PC-3 (cell line): ENCODE measurements at regions not wholly inside any gene's neighbourhood (a gene's known extent, or its start where the extent isn't known, plus 50 kb on each side); places are given as distances from the start of the nearest gene placed in this dataset.
A peak's percentile ranks its signal among the peaks of the same experiment; 100 is the strongest.

ENCODE experiments used
- ATAC-seq: fragments of 200-7000 bp; cut with Tn5 transposase; 2 replicates; pipeline ENCODE4 v1.9.1; 2020; ENCODE audit warnings: mild to moderate bottlenecking, moderate library complexity
- BruUV-seq: library from RNA; stranded (reverse); fragments of 400-500 nt; replicated peaks from 2 replicates; lab custom pipeline; 2021; lab: Mats Ljungman, UMichigan
- CTCF ChIA-PET: fragments of 300-600 bp; sonication (Branson Sonifier 250); formaldehyde crosslinking; loops from one replicate; lab custom pipeline; 2022; ENCODE audit warnings: antibody characterized with exemption; lab: Charles Lee
- POLR2A ChIA-PET: fragments of 300-600 bp; sonication (Branson Sonifier 250); formaldehyde crosslinking; loops from one replicate; lab custom pipeline; 2022; ENCODE audit warnings: antibody characterized with exemption; ENCODE audit not compliant: unreplicated experiment; lab: Charles Lee
- DNase-seq: peaks from one replicate; pipeline ENCODE4 v3.0.0-alpha.2; 2015
- H2AFZ ChIP-seq: fragments of 300-600 bp; sonication (generic); 2 replicates; pipeline ENCODE4 v1.6.0; 2016; ENCODE audit warnings: antibody characterized with exemption, low read length
- H3F3A ChIP-seq: fragments of 300-600 bp; sonication (generic); one replicate; pipeline ENCODE4 v1.6.0; 2017; ENCODE audit warnings: antibody characterized with exemption, low read length, control low read depth, mild to moderate bottlenecking; ENCODE audit not compliant: unreplicated experiment
- H3K27ac ChIP-seq: fragments of 300-600 bp; sonication (generic); 2 replicates; pipeline ENCODE4 v1.5.1; 2016; ENCODE audit warnings: mild to moderate bottlenecking, low read length
- H3K27me3 ChIP-seq: fragments of 300-600 bp; sonication (generic); 2 replicates; pipeline ENCODE4 v1.6.1; 2016; ENCODE audit warnings: low read length, mixed read lengths
- H3K36me3 ChIP-seq: fragments of 300-600 bp; sonication (generic); 2 replicates; pipeline ENCODE4 v1.6.1; 2016; ENCODE audit warnings: low read depth, mixed run types, low read length, mixed read lengths
- H3K4me1 ChIP-seq: fragments of 300-600 bp; sonication (generic); 2 replicates; pipeline ENCODE4 v1.5.1; 2016; ENCODE audit warnings: low read length; ENCODE audit not compliant: insufficient read depth
- H3K4me2 ChIP-seq: fragments of 300-600 bp; sonication (generic); 2 replicates; pipeline ENCODE4 v1.6.0; 2016; ENCODE audit warnings: low read length
- H3K4me3 ChIP-seq: fragments of 300-600 bp; sonication (generic); 2 replicates; pipeline ENCODE4 v1.5.1; 2016; ENCODE audit warnings: mild to moderate bottlenecking, low read length, mixed read lengths
- H3K79me2 ChIP-seq: fragments of 300-600 bp; sonication (generic); 2 replicates; pipeline ENCODE4 v1.6.1; 2017; ENCODE audit warnings: low read length, mixed read lengths
- H3K9ac ChIP-seq: fragments of 300-600 bp; sonication (generic); 2 replicates; pipeline ENCODE4 v1.6.0; 2016; ENCODE audit warnings: mild to moderate bottlenecking, low read length
- H3K9me2 ChIP-seq: fragments of 300-600 bp; sonication (generic); replicated peaks from 2 replicates; pipeline ENCODE4 v1.6.1; 2016; ENCODE audit warnings: mixed run types, low read length, mixed read lengths
- H3K9me3 ChIP-seq: fragments of 300-600 bp; sonication (generic); 2 replicates; pipeline ENCODE4 v1.6.1; 2016; ENCODE audit warnings: low read length, mixed read lengths
- H4K20me1 ChIP-seq: fragments of 300-600 bp; sonication (generic); 2 replicates; pipeline ENCODE4 v1.6.1; 2016; ENCODE audit warnings: low read length, mixed read lengths
- CTCF ChIP-seq: fragments of 300-600 bp; sonication (generic); conservative IDR thresholded peaks from 2 replicates; pipeline ENCODE4 v1.5.1; 2017; ENCODE audit warnings: antibody characterized with exemption, low read depth, mild to moderate bottlenecking, low read length
- EZH2 ChIP-seq: fragments of 300-600 bp; sonication (generic); IDR thresholded peaks from one replicate; pipeline ENCODE4 v1.6.1; 2017; ENCODE audit warnings: antibody characterized with exemption, mild to moderate bottlenecking, low read length; ENCODE audit not compliant: unreplicated experiment
- EZH2phosphoT487 ChIP-seq: fragments of 300-600 bp; sonication (generic); IDR thresholded peaks from 2 replicates; pipeline ENCODE4 v1.6.1; 2018; ENCODE audit warnings: mild to moderate bottlenecking, antibody characterized with exemption, low read length, borderline replicate concordance
- intact Hi-C: fragments of 100-400 bp; cut with micrococcal nuclease; formaldehyde crosslinking; loops from 2 replicates; pipeline ENCODE4 v1.9.0; 2023

- H3K79me2 ChIP-seq: no peaks in the 10 kb centered on the region
- DNase-seq (no peak), ATAC-seq (no peak)
- H2AFZ ChIP-seq: 0 out of 2 replicates have a peak overlapping the region, but pooled peaks have one; percentile 9
- no peak overlapping the region for H3K27ac ChIP-seq
- no peak for TF ChIP-seq EZH2phosphoT487
- no peak for TF ChIP-seq CTCF
- TF ChIP-seq EZH2: no peak
- no peaks in the 10 kb centered on the region for H3K4me1 ChIP-seq
- no peaks in the 10 kb centered on the region for H3F3A ChIP-seq
- H4K20me1 ChIP-seq: no peaks in the 10 kb centered on the region
- intact Hi-C loops: no loop called here
- H3K9me3 ChIP-seq: no peaks in the 10 kb centered on the region
- BruUV-seq: no TSS peak
- no peak overlapping the region for H3K4me3 ChIP-seq
- H3K9ac ChIP-seq: no peak overlapping the region
- no peaks in the 10 kb centered on the region for H3K36me3 ChIP-seq
- ChIA-PET POLR2A (no interaction called here), CTCF (no interaction called here)
- H3K27me3 ChIP-seq: no peaks in the 10 kb centered on the region
- H3K9me2 ChIP-seq: no peaks in the 10 kb centered on the region
- no peak overlapping the region for H3K4me2 ChIP-seq
Observed at GRCh38 chr4:160495356-160495755, 1392.5 kb downstream of the RAPGEF2 start.

GRCh38 chr4:160498211-160498610 lies 1395.3 kb downstream of the RAPGEF2 start:
- H3K9ac ChIP-seq: no peak overlapping the region
- H3K27ac ChIP-seq: no peak overlapping the region
- H3K4me3 ChIP-seq: no peak overlapping the region
- H2AFZ ChIP-seq: no peak overlapping the region
- no peaks in the 10 kb centered on the region for H3K36me3 ChIP-seq
- H3K9me2 ChIP-seq: no peaks in the 10 kb centered on the region
- no peaks in the 10 kb centered on the region for H3K9me3 ChIP-seq
- H3K79me2 ChIP-seq: no peaks in the 10 kb centered on the region
- no peak overlapping the region for H3K4me2 ChIP-seq
- no peaks in the 10 kb centered on the region for H3K4me1 ChIP-seq
- intact Hi-C loops: no loop called here
- H4K20me1 ChIP-seq: no peaks in the 10 kb centered on the region
- no peaks in the 10 kb centered on the region for H3K27me3 ChIP-seq
- DNase-seq: no peak
- H3F3A ChIP-seq: no peaks in the 10 kb centered on the region
- POLR2A ChIA-PET: no interaction called here
- ATAC-seq: no peak
- TF ChIP-seq EZH2phosphoT487 (no peak), EZH2 (no peak), CTCF (no peak)
- CTCF ChIA-PET: no interaction called here
- BruUV-seq: no TSS peak

GRCh38 chr4:160505724-160506123 lies 1402.8 kb downstream of the RAPGEF2 start:
- Histone ChIP-seq H3K9me3 (no peaks in the 10 kb centered on the region), H3K4me1 (no peaks in the 10 kb centered on the region; the same call in 1 of the 2 replicates), H4K20me1 (no peaks in the 10 kb centered on the region), H3K9me2 (no peaks in the 10 kb centered on the region), H3F3A (no peaks in the 10 kb centered on the region), H3K79me2 (no peaks in the 10 kb centered on the region), H3K4me3 (no peak overlapping the region), H3K27me3 (no peaks in the 10 kb centered on the region), H2AFZ (no peak overlapping the region), H3K9ac (no peak overlapping the region), H3K4me2 (no peak overlapping the region), H3K36me3 (no peaks in the 10 kb centered on the region), H3K27ac (no peak overlapping the region)
- BruUV-seq: no TSS peak
- no peak for DNase-seq
- ATAC-seq: no peak
- POLR2A ChIA-PET: no interaction called here
- TF ChIP-seq EZH2 (no peak), EZH2phosphoT487 (no peak), CTCF (no peak)
- CTCF ChIA-PET: no interaction called here
- intact Hi-C loops: no loop called here
